ENCODE measurements at regions not wholly inside any gene's neighbourhood (a gene's known extent, or its start where the extent isn't known, plus 50 kb on each side); places are given as distances from the start of the nearest gene placed in this dataset.

GRCh38 chr4:110898290-110898689 lies 275.4 kb upstream of the PITX2 start:
- TF ChIP-seq RXRA (IDR thresholded peaks at IDR 0.05) (no peak), NR2F2 (IDR thresholded peaks at IDR 0.05) (no peak), CTCF (IDR thresholded peaks at IDR 0.05; ENCODE audit: low read depth, low read length, missing input control) (no peak), EGR1 (IDR thresholded peaks at IDR 0.05; ENCODE audit: low read depth in 2 of 2) (no peak), JUND (IDR thresholded peaks at IDR 0.05) (no peak), YY1 (IDR thresholded peaks at IDR 0.05) (no peak), GABPA (IDR thresholded peaks at IDR 0.05 in 1 of 2, conservative IDR thresholded peaks at IDR 0.05 in 1 of 2) (no peak), SP1 (IDR thresholded peaks at IDR 0.05) (no peak), MAX (IDR thresholded peaks at IDR 0.05) (no peak)
- TF ChIP-seq, protein P1, sequence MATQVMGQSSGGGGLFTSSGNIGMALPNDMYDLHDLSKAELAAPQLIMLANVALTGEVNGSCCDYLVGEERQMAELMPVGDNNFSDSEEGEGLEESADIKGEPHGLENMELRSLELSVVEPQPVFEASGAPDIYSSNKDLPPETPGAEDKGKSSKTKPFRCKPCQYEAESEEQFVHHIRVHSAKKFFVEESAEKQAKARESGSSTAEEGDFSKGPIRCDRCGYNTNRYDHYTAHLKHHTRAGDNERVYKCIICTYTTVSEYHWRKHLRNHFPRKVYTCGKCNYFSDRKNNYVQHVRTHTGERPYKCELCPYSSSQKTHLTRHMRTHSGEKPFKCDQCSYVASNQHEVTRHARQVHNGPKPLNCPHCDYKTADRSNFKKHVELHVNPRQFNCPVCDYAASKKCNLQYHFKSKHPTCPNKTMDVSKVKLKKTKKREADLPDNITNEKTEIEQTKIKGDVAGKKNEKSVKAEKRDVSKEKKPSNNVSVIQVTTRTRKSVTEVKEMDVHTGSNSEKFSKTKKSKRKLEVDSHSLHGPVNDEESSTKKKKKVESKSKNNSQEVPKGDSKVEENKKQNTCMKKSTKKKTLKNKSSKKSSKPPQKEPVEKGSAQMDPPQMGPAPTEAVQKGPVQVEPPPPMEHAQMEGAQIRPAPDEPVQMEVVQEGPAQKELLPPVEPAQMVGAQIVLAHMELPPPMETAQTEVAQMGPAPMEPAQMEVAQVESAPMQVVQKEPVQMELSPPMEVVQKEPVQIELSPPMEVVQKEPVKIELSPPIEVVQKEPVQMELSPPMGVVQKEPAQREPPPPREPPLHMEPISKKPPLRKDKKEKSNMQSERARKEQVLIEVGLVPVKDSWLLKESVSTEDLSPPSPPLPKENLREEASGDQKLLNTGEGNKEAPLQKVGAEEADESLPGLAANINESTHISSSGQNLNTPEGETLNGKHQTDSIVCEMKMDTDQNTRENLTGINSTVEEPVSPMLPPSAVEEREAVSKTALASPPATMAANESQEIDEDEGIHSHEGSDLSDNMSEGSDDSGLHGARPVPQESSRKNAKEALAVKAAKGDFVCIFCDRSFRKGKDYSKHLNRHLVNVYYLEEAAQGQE (IDR thresholded peaks at IDR 0.05) = no peak

Measured in liver (tissue), 3 donors.